Uterus (tissue), 2 donors: ENCODE measurements at regions not wholly inside any gene's neighbourhood (a gene's known extent, or its start where the extent isn't known, plus 50 kb on each side); places are given as distances from the start of the nearest gene placed in this dataset.

Experiments
- POLR2A ChIP-seq, 2 donors: fragments of 450-650 bp; IDR thresholded peaks; one replicate each; pipeline ENCODE4 v1.6.1; 2016; ENCODE audit warnings: antibody characterized with exemption in 2 of 2, mild to moderate bottlenecking in 1 of 2, moderate library complexity in 1 of 2
- TF ChIP-seq, protein P1 (sequence below), 4 experiments: fragments of 200-600 bp in 2 of 4; fragments of 450-650 bp in 2 of 4; sonication (generic) in 2 of 4; IDR thresholded peaks; one replicate each; pipeline ENCODE4 v1.5.1; 2016 to 2019; ENCODE audit warnings: antibody characterized with exemption in 4 of 4, mild to moderate bottlenecking in 2 of 4, moderate library complexity in 1 of 4

DNA sequence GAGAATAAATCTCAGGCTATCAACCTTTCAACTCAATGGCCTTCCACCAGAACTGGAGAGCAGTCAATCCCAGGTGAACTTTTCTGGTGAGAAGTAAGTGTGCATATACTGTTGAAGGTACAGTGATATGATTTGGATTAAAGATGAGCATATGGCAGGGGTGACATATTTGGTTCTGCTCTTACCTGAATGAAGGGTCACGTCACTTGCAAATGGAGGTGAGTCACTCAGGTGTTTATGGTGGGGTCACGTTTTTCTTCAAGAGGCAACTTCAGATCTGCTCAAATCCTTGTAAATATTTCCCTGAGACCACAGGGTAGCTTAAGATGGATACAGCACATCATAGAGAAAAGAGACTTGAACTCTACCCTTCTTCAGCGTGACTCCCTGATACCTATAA is 143.2 kb downstream of the BRMS1L start:
- TF ChIP-seq, protein P1, sequence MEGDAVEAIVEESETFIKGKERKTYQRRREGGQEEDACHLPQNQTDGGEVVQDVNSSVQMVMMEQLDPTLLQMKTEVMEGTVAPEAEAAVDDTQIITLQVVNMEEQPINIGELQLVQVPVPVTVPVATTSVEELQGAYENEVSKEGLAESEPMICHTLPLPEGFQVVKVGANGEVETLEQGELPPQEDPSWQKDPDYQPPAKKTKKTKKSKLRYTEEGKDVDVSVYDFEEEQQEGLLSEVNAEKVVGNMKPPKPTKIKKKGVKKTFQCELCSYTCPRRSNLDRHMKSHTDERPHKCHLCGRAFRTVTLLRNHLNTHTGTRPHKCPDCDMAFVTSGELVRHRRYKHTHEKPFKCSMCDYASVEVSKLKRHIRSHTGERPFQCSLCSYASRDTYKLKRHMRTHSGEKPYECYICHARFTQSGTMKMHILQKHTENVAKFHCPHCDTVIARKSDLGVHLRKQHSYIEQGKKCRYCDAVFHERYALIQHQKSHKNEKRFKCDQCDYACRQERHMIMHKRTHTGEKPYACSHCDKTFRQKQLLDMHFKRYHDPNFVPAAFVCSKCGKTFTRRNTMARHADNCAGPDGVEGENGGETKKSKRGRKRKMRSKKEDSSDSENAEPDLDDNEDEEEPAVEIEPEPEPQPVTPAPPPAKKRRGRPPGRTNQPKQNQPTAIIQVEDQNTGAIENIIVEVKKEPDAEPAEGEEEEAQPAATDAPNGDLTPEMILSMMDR (IDR thresholded peaks at IDR 0.05) = no peak
- TF ChIP-seq POLR2A (IDR thresholded peaks at IDR 0.05) = no peak
